ENCODE measurements at regions not wholly inside any gene's neighbourhood (a gene's known extent, or its start where the extent isn't known, plus 50 kb on each side); places are given as distances from the start of the nearest gene placed in this dataset.

DNA sequence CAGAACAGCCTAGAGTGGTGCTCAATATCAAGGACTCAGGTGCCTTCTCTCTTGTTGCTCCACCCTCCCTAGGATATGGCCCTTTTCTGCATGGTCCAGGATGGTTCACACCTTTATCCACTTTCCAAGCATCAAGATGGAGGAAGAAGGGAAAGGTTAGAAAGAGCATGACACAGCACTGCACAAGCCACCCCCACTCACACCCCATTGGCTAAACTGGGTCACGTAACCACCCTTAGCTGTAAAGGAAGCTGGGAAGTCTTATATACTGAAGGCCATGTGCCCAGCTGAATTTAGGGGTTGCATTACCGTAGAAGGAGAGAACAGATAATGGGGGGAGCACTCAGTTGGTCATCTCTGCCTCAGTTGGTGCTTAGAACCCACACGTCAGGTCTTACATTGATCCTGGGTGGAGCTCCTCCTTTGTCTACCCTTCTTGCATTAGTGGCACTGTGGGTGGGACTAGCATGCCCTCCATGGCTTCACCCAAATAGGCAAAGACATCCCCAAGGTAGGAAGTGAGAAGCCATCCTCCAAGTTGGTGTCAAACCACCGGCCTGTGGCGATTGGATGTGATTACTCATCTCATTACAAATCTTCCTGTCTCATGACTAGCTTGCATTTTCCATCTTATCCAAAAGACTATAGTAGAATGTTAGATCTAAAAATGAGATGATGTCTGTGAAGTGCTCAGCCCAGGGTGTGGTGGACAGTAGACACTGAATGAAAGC, 248.5 kb downstream of the HAUS1 start:
- DNase-seq, result no peak

DNA sequence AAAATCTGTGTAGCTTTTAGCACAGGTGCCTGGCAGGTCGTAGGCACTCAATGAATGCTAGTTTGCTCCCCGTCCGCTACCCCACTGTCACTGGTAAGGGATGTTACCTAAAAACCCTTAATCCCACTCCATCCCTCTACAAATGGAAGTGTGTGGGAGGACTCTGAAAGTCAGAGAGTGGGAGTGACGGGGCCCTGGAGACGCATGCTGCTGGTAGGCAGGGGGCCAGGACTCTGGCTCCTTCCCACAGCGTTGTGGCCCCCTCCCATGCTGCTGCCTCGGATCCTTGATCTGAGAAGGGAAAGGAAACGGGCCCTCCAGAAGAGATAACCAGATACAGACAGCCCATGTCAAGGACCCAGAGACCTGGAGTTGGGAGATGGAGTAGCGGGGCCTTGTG, 249.3 kb downstream of the HAUS1 start:
- no peak for DNase-seq

DNA sequence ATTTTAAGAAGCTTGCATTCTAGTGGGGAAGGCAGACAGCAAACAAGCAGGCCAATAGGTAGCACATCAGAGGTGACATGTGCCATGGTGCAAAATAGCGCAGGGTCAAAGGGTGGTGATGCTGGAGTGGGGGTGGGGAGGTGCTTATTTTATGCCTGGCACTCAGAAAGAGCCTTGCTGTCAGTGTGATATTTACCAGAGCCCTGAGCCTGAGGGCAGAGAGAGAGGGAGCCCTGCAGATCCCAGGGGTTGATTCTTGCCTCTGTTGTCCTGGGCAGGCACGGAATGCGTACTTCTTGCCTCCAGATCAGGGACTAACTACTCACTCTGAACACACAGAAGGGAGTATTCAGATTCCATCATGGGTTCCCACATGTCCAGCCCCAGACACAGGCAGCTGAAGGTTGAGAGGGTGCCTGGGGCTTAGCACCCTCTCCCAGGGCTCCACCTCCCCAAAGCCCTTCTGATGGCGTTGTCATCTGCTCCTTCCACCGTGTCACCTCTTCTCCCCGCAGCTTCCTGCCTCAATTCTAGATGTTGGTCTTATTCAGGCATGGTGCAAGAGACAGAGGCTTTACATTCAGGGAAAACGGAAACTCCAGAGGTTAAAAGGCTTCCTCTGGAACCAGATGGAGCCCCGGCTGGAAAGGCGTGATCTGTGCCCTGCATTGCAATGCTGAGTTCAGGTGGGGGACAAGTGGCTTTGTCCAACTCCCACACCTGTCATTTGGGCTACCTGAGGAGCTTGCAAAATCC, 252.3 kb downstream of the HAUS1 start:
- DNase-seq, result no peak

- DNase-seq, result no peak
Observed at GRCh38 chr18:46360102-46360699, 256.0 kb downstream of the HAUS1 start.

- DNase-seq, result no peak
Observed at GRCh38 chr18:46360866-46361265, 256.7 kb downstream of the HAUS1 start.

DNA sequence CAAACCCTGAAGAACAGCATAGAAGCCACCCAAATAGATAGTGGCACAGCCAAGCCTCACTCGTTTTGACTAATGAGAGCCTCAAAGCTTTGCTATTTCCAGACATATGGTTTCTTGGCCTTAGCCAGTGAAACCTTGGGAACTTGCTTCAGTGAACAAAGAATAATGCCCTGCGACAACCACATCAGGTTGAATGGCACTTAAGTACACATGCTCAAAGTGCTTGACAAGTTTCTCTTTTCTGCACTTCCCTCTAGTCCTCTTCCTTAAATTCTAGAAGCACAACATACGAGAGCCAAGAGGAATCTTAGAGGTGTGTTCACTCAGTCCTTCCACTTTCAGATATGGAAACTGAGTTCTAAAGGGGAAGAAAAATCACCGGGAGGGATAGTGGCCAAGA, 258.3 kb downstream of the HAUS1 start:
- no peak for DNase-seq

DNA sequence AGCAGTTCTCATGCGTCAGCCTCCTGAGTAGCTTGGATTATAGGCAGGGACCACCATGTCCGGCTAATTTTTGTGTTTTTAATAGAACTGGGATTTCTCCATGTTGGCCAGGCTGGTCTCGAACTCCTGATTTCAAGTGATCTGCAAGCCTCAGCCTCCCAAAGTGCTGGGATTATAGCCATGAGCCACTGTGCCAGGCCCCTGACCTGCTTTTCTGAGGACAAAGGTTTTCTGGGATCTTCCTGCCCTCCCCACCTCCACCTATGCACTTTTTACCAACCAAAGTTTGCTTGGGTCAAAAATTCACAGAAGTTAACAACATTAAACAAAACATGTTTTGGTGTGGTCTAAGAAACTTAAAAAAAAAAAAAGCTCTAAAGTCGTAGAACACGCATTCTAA, 259.9 kb downstream of the HAUS1 start:
- DNase-seq, result no peak

DNA sequence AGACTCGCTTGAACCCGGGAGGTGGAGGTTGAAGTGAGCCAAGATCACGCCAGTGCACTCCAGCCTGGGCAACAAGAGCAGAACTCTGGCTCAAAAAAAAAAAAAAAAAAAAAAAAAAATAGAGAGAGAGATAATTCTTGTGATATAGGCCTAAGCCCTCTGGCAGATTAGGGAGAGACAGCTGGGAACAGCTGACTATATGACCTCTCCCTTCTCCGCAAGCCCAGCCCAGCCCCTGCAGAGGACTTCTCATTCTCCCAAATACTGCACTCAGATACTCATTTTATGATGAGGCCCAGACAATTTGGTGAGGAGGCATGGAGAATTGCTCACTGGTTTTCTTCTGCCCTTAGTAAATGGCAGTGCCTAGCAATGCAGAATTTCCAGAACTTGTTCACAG, 262.0 kb downstream of the HAUS1 start:
- DNase-seq, result no peak

- DNase-seq, result no peak
Observed at GRCh38 chr18:46366751-46367376, 262.7 kb downstream of the HAUS1 start.

DNA sequence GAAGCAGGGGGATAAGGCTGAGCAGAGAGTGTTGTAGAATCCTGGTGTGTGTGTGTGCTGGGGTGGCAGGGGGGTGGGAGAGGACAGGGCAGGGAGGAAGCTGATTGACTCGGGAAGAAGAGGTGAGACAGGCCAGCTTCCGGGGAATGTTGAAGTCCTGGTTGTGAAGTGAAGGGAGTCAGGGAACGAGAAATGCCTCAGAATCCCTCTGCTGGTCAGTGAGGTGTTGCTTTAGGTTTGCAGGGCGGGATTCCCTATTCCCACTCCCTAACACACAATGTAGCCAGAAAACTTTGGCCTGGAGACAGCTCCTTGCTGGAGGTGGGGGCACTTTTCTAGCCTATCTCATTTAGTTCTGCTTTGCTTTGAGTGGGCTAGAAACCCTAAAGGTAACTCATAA, 265.1 kb downstream of the HAUS1 start:
- no peak for DNase-seq

- no peak for DNase-seq
Observed at GRCh38 chr18:46370898-46371297, 266.7 kb downstream of the HAUS1 start.

DNA sequence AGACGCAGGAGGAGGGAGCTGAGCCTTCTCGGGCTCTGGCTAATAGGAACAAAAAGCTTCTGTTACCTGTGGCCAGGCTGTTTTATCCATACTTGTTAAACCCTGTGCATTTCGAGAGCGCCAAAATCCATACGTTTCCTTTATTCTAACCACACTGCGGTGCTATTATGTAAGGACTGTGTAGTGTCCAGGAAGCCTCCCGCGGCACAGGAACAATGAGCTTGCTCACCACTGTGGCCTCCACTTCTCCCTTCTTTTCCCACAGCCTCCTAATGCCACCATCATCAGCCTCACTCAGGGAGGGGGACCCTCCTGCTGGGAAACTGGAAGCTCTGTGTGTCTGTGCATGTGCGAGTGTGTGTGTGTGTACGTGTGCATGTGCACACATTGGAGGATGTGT, 268.5 kb downstream of the HAUS1 start:
- no peak for DNase-seq

DNA sequence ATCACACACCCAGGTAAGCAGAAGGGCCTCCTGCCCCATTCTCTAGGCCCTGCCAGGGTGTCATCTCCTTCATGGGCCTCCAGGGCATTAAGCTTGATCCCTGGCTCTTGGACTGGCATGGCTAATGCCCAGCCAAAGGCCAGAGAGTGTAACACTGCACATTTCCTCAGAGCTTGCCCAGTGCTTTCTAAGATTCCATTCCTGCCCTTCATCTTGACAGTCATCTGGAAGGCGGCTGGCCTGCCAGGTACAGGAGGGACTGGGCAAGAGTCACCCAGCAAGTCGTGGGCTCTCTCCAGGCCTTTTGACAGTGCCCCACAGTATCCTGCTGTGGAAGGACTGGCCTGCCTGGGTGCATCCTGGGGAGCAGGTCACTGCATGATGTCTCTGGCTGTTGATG, 268.9 kb downstream of the HAUS1 start:
- DNase-seq, result no peak

DNA sequence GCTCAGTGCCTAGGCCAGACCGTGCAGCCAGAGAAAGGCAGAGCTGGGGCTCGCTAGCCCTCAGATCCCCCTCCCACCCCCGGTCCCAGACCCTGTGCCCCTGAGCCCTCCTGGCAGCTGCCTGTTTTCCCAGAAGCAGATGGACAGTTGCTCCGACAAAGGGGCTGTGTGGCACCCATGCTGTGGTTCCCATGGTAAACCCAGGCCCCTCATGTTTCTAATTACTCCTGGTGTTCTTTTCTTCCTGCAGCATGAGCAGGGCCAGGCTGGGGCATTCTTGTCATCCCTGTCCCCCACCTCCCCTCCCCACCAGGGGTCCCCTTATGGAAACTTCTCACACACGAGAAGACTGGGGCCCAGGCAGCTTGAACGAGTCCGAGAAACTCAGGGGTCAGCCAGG, 269.6 kb downstream of the HAUS1 start:
- DNase-seq, result no peak

GRCh38 chr18:46374850-46375249, 270.7 kb downstream of the HAUS1 start:
- DNase-seq, result no peak

DNA sequence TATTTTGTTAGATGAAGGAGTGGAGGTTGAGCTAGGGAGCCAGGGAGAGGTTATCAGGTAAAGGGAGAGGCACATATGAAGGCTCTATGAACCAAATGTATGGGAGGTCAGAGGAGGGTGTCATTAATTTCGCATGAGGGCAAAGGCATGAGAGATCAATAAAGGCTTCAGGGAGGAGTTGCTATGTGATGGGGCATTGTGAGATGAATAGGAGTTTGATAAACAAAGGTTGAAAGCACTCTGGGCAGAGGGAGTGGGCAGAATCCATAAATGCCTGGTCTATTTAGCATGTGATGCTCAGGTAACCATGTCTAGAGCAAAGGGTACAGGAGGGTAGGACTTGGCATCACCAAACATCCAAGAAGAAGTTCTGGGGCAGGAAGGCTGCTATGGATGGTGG, 273.4 kb downstream of the HAUS1 start:
- no peak for DNase-seq

- DNase-seq, result no peak
Observed at GRCh38 chr18:46378126-46378863, 274.1 kb downstream of the HAUS1 start.

DNA sequence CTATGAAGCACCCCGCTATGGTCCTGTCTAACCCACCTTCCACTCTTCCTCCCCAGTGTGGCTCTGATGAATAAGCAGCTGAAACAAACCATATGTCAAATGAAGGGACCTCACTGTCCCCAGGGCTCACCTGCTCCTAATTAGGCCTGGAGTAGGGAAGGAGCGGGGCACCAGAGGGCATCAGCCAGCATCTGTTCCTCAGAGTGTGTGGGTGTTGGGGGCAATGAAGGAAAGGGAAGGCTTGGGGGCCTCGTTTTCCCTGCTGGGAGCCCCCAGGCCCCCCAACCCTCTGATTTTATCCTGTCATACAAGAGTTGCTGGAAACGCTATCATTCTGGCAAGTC, 274.7 kb downstream of the HAUS1 start:
- DNase-seq, result no peak

DNA sequence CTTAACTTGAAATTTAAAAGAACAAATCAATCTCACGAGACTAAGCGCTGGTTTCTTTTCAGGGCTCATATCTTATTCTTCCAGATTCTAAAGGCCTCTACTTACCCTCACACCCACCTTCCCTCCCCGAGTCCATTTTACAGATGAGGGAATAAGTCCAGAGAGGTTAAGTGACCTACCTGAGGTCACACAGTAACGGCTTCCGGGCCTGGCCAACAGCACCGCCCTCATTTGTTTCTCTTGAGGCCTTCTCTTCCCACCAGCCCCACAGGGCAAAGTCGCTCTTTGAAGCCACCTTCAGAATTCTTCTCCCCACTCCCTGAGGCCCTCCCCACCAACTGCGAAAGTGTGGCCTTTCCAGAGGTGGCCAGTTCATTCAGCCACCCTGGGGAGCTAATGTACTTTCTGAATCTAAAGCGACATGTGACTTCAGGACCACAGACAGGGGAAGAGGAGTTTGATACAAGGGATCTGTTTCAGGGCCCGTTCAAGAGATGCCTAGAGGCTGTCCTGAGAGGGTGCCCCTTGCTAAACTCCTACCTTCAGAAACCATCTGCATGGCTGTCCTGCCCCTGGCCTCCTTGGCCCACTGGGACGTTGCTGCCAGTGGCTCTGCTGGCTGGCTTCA, 275.3 kb downstream of the HAUS1 start:
- no peak for DNase-seq

- no peak for DNase-seq
Observed at GRCh38 chr18:46385124-46385523, 271.9 kb downstream of the LOXHD1 start.

- no peak for DNase-seq
Observed at GRCh38 chr18:46386788-46387187, 270.2 kb downstream of the LOXHD1 start.

GRCh38 chr18:46387441-46388131, 269.4 kb downstream of the LOXHD1 start:
- DNase-seq, result no peak

Measured in CD4-positive, alpha-beta T cell treated with Interleukin-17A for 4 hours (primary cell).